ENCODE measurements at regions not wholly inside any gene's neighbourhood (a gene's known extent, or its start where the extent isn't known, plus 50 kb on each side); places are given as distances from the start of the nearest gene placed in this dataset.

DNA sequence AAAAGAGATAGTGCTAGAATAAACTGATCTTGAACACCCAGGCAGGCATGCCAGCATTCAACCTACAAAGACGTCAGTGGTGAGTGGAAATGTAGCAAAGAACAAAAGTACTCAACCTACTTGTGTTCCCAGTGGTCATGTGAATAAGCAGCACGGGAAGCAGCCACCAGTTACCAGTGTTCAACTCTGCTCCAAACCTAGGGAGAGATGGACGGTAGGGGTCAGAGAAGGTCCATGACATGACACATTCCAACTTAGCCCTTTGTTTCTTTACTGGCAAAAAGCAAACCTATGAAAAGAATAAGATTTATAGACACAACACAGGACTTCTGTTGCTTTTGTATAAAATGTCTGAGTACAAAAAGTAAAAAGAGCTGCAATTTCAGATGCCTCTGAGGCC is 511.4 kb downstream of the XPNPEP1 start:
- TF ChIP-seq POLR2A (IDR thresholded peaks at IDR 0.05; ENCODE audit: low read depth) (no peak), CTCF (IDR thresholded peaks at IDR 0.05) (no peak), EP300 (IDR thresholded peaks at IDR 0.05) (no peak)
